ENCODE measurements at regions not wholly inside any gene's neighbourhood (a gene's known extent, or its start where the extent isn't known, plus 50 kb on each side); places are given as distances from the start of the nearest gene placed in this dataset.

DNA sequence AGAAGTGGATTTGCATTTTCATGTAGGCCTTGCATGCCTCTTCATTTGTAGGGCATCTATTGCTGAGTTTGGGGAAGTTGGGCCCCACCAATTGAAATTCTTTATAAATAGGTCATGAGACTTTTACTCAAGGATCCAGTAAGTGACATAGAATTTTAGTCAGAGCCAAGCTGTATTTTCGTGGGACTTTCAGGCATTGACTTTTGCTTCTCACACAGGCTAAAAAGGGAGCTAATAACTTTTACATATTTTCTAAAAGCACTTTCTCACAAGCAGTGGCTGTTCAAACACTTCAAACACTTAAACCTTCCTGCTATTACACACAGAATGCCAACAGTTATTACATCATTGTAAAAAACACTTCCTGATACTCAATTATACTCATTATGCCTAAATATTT lies 260.5 kb downstream of the MSRB3 start:
- H3K4me3 ChIP-seq (ENCODE audit: low read depth, low read length), result no peak overlapping the region
- TF ChIP-seq, protein P1, sequence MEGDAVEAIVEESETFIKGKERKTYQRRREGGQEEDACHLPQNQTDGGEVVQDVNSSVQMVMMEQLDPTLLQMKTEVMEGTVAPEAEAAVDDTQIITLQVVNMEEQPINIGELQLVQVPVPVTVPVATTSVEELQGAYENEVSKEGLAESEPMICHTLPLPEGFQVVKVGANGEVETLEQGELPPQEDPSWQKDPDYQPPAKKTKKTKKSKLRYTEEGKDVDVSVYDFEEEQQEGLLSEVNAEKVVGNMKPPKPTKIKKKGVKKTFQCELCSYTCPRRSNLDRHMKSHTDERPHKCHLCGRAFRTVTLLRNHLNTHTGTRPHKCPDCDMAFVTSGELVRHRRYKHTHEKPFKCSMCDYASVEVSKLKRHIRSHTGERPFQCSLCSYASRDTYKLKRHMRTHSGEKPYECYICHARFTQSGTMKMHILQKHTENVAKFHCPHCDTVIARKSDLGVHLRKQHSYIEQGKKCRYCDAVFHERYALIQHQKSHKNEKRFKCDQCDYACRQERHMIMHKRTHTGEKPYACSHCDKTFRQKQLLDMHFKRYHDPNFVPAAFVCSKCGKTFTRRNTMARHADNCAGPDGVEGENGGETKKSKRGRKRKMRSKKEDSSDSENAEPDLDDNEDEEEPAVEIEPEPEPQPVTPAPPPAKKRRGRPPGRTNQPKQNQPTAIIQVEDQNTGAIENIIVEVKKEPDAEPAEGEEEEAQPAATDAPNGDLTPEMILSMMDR (IDR thresholded peaks at IDR 0.05; ENCODE audit: insufficient read depth, low read depth, low read length), result no peak
- DNase-seq (ENCODE audit: low read depth), result no peak

DNA sequence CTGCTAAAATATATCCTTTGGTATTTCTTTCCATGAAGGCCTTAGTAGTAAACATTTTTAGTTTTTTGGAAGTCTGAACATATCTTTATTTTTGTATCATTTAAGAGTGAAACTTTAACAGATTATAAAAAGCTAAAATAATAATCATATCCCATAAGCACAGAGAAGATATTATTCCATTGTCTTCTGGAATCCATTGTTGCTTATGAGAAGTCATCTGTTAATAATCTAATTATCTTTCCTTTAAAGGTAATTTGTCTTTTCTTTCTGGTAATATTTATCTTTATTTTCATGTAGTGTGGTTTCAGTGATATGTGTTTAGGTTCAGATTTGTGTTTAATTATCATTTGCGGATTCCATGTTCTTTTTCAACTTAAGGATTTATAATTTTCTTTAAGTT lies 261.7 kb downstream of the MSRB3 start:
- H3K4me3 ChIP-seq (ENCODE audit: low read depth, low read length), result no peak overlapping the region
- DNase-seq (ENCODE audit: low read depth), result no peak
- TF ChIP-seq, protein P1 (IDR thresholded peaks at IDR 0.05; ENCODE audit: insufficient read depth, low read depth, low read length), result no peak

DNA sequence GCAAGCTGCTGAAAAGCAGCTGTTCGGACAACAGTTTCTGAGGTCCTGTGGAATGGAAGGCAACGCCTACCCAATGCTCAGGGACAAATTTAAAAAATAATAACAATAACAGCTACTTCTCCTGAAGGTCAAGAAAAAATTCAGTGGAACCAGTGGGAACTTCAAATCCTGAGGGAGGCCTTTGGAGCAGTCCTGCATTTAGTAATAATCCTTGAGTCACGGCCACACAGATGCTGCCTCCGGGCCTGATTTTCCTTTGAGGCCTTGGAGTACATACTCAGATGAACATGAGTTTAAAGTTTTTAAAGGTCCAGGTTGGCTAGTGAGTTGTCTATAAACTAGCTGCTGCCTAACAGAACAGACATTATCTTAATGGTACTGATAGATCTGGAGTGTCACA lies 268.0 kb downstream of the MSRB3 start:
- no peak for DNase-seq (ENCODE audit: low read depth)
- no peak overlapping the region for H3K4me3 ChIP-seq (ENCODE audit: low read depth, low read length)
- TF ChIP-seq, protein P1 (IDR thresholded peaks at IDR 0.05; ENCODE audit: insufficient read depth, low read depth, low read length), result no peak

DNA sequence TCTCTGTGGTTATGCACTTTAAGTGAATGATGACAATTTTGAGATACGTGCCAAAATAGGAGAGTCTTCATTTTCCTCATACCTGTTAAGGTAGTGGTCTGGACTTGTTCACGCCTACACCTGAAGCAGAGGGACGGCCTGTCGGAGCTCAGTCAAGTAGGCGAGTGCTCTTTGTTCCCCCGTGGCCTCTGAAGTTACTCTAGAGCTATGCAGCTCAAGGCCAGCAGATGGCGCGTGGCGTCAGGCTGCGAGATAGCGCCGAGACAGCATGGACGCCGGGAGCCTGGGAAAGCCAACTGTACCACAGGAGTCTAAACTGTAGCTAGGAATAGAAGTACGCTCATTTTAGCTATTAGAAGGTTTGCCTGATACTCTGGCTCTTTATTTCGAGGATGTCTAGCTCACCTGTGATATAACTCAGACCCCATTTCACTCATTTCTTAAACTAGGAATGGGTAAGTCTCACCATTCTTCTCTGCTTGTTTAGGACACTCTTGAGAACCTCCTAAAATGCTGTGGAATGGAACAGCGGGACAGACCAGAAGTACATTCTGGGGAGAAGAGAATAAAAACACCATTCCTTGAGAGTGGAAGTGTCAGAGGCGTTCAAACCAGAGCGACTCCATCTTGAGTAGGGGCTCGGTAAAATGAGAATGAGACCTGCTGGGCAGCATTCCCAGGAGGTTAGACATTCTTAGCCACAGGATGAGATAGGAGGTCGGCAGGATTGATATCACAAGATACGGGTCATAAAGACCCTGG lies 267.4 kb upstream of the HMGA2 start:
- peak; percentile 86 for DNase-seq (ENCODE audit: low read depth)
- H3K4me3 ChIP-seq (ENCODE audit: low read depth, low read length), result no peak overlapping the region

DNA sequence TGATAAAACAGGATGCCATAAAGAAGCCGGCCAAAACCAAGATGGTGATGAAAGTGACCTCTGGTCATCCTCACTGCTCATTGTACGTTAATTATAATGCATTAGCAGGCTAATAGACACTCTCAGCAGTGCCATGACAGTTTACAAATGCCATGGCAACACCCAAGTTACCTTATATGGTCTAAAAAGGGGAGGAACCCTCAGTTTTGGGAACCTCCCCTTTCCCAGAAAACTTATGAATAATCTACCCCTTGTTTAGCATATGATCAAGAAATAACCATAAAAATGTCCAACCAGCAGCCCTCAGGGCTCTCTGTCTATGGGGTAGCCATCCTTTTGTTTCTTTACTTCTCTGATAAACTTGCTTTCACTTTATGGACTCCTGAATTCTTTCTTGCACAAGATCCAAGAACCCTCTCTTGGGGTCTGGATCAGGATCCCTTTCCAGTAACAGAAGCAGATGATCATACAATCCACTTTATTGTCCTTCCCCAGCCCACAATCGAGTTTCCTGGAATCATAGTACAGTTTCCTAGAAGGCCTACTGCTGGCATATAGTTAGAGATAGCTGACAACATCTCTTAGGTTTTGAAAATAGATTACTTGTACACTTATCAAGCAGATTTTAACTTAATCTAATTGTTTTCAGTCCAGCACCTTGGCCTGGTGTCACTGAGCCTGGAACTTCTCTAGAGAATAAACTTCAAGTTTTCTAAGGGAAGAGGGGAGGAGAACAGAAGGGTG lies 266.7 kb upstream of the HMGA2 start:
- H3K4me3 ChIP-seq (ENCODE audit: low read depth, low read length), result no peak overlapping the region
- DNase-seq (ENCODE audit: low read depth), result no peak
- TF ChIP-seq, protein P1 (IDR thresholded peaks at IDR 0.05; ENCODE audit: insufficient read depth, low read depth, low read length), result no peak

More for the DNA sequence above, 267.4 kb upstream of the HMGA2 start:
- TF ChIP-seq, protein P1 (IDR thresholded peaks at IDR 0.05; ENCODE audit: insufficient read depth, low read depth, low read length), result peak; percentile 90

DNA sequence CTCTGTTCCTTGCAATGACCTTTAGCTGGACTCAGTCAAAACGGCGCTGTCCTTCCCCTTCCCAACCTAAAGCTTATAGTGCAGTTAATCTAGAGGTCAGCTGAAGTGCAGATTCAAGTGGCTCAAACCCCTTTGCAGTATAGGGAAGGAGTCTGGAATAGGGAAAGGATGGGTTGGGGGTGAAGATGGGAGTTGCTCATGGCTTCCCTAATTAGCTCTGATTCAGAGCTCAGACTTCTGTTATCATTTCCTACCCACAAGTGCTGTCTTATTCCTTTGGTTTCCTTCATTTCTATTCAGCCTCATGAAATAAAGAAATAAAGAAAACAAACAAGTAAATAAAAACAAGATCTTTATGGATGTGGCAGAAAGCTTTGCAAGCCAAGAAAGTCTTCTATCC lies 264.0 kb upstream of the HMGA2 start:
- no peak for DNase-seq (ENCODE audit: low read depth)
- TF ChIP-seq, protein P1 (IDR thresholded peaks at IDR 0.05; ENCODE audit: insufficient read depth, low read depth, low read length), result no peak
- no peak overlapping the region for H3K4me3 ChIP-seq (ENCODE audit: low read depth, low read length)
